ENCODE measurements at regions not wholly inside any gene's neighbourhood (a gene's known extent, or its start where the extent isn't known, plus 50 kb on each side); places are given as distances from the start of the nearest gene placed in this dataset.

DNA sequence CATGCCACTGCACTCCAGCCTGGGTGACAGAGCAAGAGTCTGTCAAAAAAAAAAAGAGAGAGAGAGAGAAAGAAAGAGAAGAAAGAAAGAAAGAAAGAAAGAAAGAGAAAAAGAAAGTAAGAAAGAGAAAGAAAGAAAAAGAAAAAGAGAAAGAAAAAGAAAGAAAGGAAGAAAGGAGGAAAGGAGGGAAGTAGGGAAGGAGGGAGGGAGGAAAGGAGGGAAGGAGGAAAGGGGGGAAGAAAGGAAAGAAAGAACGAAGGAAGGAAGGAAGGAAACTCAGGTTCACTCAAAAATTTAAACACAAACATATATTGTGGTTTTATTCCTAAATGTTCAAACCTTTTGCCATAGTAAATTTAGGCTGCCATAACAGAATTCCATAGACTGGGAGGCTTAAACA is 453.0 kb downstream of the SLCO4C1 start:
- no peak for TF ChIP-seq EZH2phosphoT487 (IDR thresholded peaks at IDR 0.05; ENCODE audit: insufficient read depth, low read depth)
- TF ChIP-seq EZH2 (IDR thresholded peaks at IDR 0.05; ENCODE audit: insufficient read depth, poor library complexity, severe bottlenecking), result no peak

Data from GM23248 (cell line).